ENCODE measurements at regions not wholly inside any gene's neighbourhood (a gene's known extent, or its start where the extent isn't known, plus 50 kb on each side); places are given as distances from the start of the nearest gene placed in this dataset.

GRCh38 chrX:140434347-140434746 is 70.5 kb downstream of the SOX3 start:
- no peak overlapping the region for H3K9ac ChIP-seq (ENCODE audit: low read length)
- no peaks in the 10 kb centered on the region for H3F3A ChIP-seq (ENCODE audit: insufficient read depth, low read length)
- H3K9me3 ChIP-seq (ENCODE audit: low read length), result no peaks in the 10 kb centered on the region
- no peak overlapping the region for H3K4me3 ChIP-seq (ENCODE audit: low read depth, low read length, poor library complexity, severe bottlenecking)
- no peaks in the 10 kb centered on the region for H3K79me2 ChIP-seq (ENCODE audit: insufficient read depth, low read length)
- H3K9me2 ChIP-seq (ENCODE audit: low read depth, low read length), result no peaks in the 10 kb centered on the region
- H2AFZ ChIP-seq (ENCODE audit: low read length), result no peak overlapping the region
- TF ChIP-seq CTCF (IDR thresholded peaks at IDR 0.05; ENCODE audit: low read length) (no peak), EZH2 (IDR thresholded peaks at IDR 0.05; ENCODE audit: borderline replicate concordance, low read length) (no peak)
- H3K4me1 ChIP-seq (ENCODE audit: insufficient read depth, low read length, severe bottlenecking), result no peaks in the 10 kb centered on the region
- no peak overlapping the region for H3K4me2 ChIP-seq (ENCODE audit: low read length)
- H3K27ac ChIP-seq (ENCODE audit: low read depth, low read length, poor library complexity, severe bottlenecking), result no peak overlapping the region
- H3K27me3 ChIP-seq (ENCODE audit: insufficient read depth, low read length), result no peaks in the 10 kb centered on the region
- no peaks in the 10 kb centered on the region for H4K20me1 ChIP-seq (ENCODE audit: insufficient read depth, low read length)
- H3K36me3 ChIP-seq (ENCODE audit: insufficient read depth, low read length), result no peaks in the 10 kb centered on the region

GRCh38 chrX:140433582-140433981 is 71.3 kb downstream of the SOX3 start:
- Histone ChIP-seq H3F3A (ENCODE audit: insufficient read depth, low read length) (no peaks in the 10 kb centered on the region), H3K27me3 (ENCODE audit: insufficient read depth, low read length) (no peaks in the 10 kb centered on the region), H3K4me1 (ENCODE audit: insufficient read depth, low read length, severe bottlenecking) (no peaks in the 10 kb centered on the region), H3K4me3 (ENCODE audit: low read depth, low read length, poor library complexity, severe bottlenecking) (no peak overlapping the region), H3K79me2 (ENCODE audit: insufficient read depth, low read length) (no peaks in the 10 kb centered on the region), H3K9me2 (ENCODE audit: low read depth, low read length) (no peaks in the 10 kb centered on the region), H3K36me3 (ENCODE audit: insufficient read depth, low read length) (no peaks in the 10 kb centered on the region), H4K20me1 (ENCODE audit: insufficient read depth, low read length) (no peaks in the 10 kb centered on the region), H3K4me2 (ENCODE audit: low read length) (no peak overlapping the region), H3K9ac (ENCODE audit: low read length) (no peak overlapping the region), H3K9me3 (ENCODE audit: low read length) (no peaks in the 10 kb centered on the region), H2AFZ (ENCODE audit: low read length) (no peak overlapping the region), H3K27ac (ENCODE audit: low read depth, low read length, poor library complexity, severe bottlenecking) (no peak overlapping the region)
- no peak for TF ChIP-seq EZH2 (IDR thresholded peaks at IDR 0.05; ENCODE audit: borderline replicate concordance, low read length)
- TF ChIP-seq CTCF (IDR thresholded peaks at IDR 0.05; ENCODE audit: low read length), result no peak

GRCh38 chrX:140432346-140433175 is 72.3 kb downstream of the SOX3 start:
- H3K27ac ChIP-seq (ENCODE audit: low read depth, low read length, poor library complexity, severe bottlenecking), result no peak overlapping the region
- H4K20me1 ChIP-seq (ENCODE audit: insufficient read depth, low read length), result no peaks in the 10 kb centered on the region
- H3F3A ChIP-seq (ENCODE audit: insufficient read depth, low read length), result no peaks in the 10 kb centered on the region
- no peak overlapping the region for H2AFZ ChIP-seq (ENCODE audit: low read length)
- H3K9ac ChIP-seq (ENCODE audit: low read length), result no peak overlapping the region
- H3K79me2 ChIP-seq (ENCODE audit: insufficient read depth, low read length), result no peaks in the 10 kb centered on the region
- H3K27me3 ChIP-seq (ENCODE audit: insufficient read depth, low read length), result no peaks in the 10 kb centered on the region
- H3K9me3 ChIP-seq (ENCODE audit: low read length), result no peaks in the 10 kb centered on the region
- H3K36me3 ChIP-seq (ENCODE audit: insufficient read depth, low read length), result no peaks in the 10 kb centered on the region
- H3K4me2 ChIP-seq (ENCODE audit: low read length), result no peak overlapping the region
- no peaks in the 10 kb centered on the region for H3K4me1 ChIP-seq (ENCODE audit: insufficient read depth, low read length, severe bottlenecking)
- H3K4me3 ChIP-seq (ENCODE audit: low read depth, low read length, poor library complexity, severe bottlenecking), result no peak overlapping the region
- H3K9me2 ChIP-seq (ENCODE audit: low read depth, low read length), result no peaks in the 10 kb centered on the region
- TF ChIP-seq EZH2 (IDR thresholded peaks at IDR 0.05; ENCODE audit: borderline replicate concordance, low read length), result no peak
- TF ChIP-seq CTCF (IDR thresholded peaks at IDR 0.05; ENCODE audit: low read length), result no peak
